Thoracic aorta (tissue), 2 donors: ENCODE measurements at regions not wholly inside any gene's neighbourhood (a gene's known extent, or its start where the extent isn't known, plus 50 kb on each side); places are given as distances from the start of the nearest gene placed in this dataset.

Experiments used
- ATAC-seq: fragments of 150-250 bp; one replicate; pipeline ENCODE4 v1.8.0; 2017; ENCODE audit warnings: low read depth; ENCODE audit not compliant: insufficient number of reproducible peaks, low FRiP score
- DNase-seq: peaks from one replicate; pipeline ENCODE4 v3.0.0-alpha.2; 2020; ENCODE audit warnings: low spot score
- H3K27ac ChIP-seq, 2 donors: fragments of 200-600 bp; sonication (generic); 1 replicate in 1 of 2; 2 replicates in 1 of 2; pipeline ENCODE4 v1.5.1; 2016; ENCODE audit warnings: mild to moderate bottlenecking in 2 of 2, moderate library complexity in 2 of 2
- H3K27me3 ChIP-seq: fragments of 200-600 bp; sonication (generic); replicated peaks from 2 replicates; pipeline ENCODE4 v1.6.0; 2016; ENCODE audit warnings: mild to moderate bottlenecking; ENCODE audit not compliant: insufficient read depth
- H3K36me3 ChIP-seq: fragments of 200-600 bp; sonication (generic); one replicate; pipeline ENCODE4 v1.5.1; 2016
- H3K4me1 ChIP-seq, 2 donors: fragments of 200-600 bp; sonication (generic); 1 replicate in 1 of 2; 2 replicates in 1 of 2; pipeline versions ENCODE4 v1.5.1 to v1.6.0; 2016; ENCODE audit warnings: low read depth in 2 of 2, mild to moderate bottlenecking in 1 of 2; ENCODE audit not compliant: control insufficient read depth in 1 of 2
- H3K4me3 ChIP-seq: fragments of 200-600 bp; sonication (generic); 2 replicates; pipeline ENCODE4 v1.5.1; 2016; ENCODE audit warnings: mild to moderate bottlenecking
- H3K9me3 ChIP-seq: fragments of 200-600 bp; sonication (generic); 2 replicates; pipeline ENCODE4 v1.5.1; 2016
- TF ChIP-seq, protein P1 (sequence below): fragments of 200-600 bp; sonication (generic); IDR thresholded peaks from one replicate; pipeline ENCODE4 v1.5.1; 2019; ENCODE audit warnings: antibody characterized with exemption

GRCh38 chr18:10284540-10285282 lies 169.7 kb upstream of the APCDD1 start:
- Histone ChIP-seq H3K27ac (no peak overlapping the region), H3K27me3 (no peaks in the 10 kb centered on the region), H3K36me3 (no peaks in the 10 kb centered on the region), H3K4me1 (no peaks in the 10 kb centered on the region), H3K4me3 (no peak overlapping the region), H3K9me3 (no peaks in the 10 kb centered on the region)
- TF ChIP-seq, protein P1, sequence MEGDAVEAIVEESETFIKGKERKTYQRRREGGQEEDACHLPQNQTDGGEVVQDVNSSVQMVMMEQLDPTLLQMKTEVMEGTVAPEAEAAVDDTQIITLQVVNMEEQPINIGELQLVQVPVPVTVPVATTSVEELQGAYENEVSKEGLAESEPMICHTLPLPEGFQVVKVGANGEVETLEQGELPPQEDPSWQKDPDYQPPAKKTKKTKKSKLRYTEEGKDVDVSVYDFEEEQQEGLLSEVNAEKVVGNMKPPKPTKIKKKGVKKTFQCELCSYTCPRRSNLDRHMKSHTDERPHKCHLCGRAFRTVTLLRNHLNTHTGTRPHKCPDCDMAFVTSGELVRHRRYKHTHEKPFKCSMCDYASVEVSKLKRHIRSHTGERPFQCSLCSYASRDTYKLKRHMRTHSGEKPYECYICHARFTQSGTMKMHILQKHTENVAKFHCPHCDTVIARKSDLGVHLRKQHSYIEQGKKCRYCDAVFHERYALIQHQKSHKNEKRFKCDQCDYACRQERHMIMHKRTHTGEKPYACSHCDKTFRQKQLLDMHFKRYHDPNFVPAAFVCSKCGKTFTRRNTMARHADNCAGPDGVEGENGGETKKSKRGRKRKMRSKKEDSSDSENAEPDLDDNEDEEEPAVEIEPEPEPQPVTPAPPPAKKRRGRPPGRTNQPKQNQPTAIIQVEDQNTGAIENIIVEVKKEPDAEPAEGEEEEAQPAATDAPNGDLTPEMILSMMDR = no peak
- ATAC-seq (no peak), DNase-seq (no peak)

GRCh38 chr18:10285283-10285640 lies 169.2 kb upstream of the APCDD1 start:
- no peaks in the 10 kb centered on the region for H3K9me3 ChIP-seq
- H3K27me3 ChIP-seq = no peaks in the 10 kb centered on the region
- no peak overlapping the region for H3K27ac ChIP-seq
- H3K36me3 ChIP-seq = no peaks in the 10 kb centered on the region
- no peak for DNase-seq
- ATAC-seq = no peak
- TF ChIP-seq, protein P1 = no peak
- H3K4me1 ChIP-seq = no peaks in the 10 kb centered on the region
- no peak overlapping the region for H3K4me3 ChIP-seq

GRCh38 chr18:10286580-10287150 lies 167.8 kb upstream of the APCDD1 start:
- no peak overlapping the region for H3K4me3 ChIP-seq
- DNase-seq (no peak), ATAC-seq (no peak)
- H3K9me3 ChIP-seq = no peaks in the 10 kb centered on the region
- TF ChIP-seq, protein P1 = no peak
- H3K27me3 ChIP-seq = no peaks in the 10 kb centered on the region
- no peaks in the 10 kb centered on the region for H3K4me1 ChIP-seq
- no peaks in the 10 kb centered on the region for H3K36me3 ChIP-seq
- H3K27ac ChIP-seq = no peak overlapping the region

GRCh38 chr18:10289251-10289650 lies 165.2 kb upstream of the APCDD1 start:
- no peak overlapping the region for H3K27ac ChIP-seq
- H3K4me3 ChIP-seq = no peak overlapping the region
- H3K27me3 ChIP-seq = no peaks in the 10 kb centered on the region
- no peaks in the 10 kb centered on the region for H3K36me3 ChIP-seq
- ATAC-seq = no peak
- no peaks in the 10 kb centered on the region for H3K4me1 ChIP-seq
- TF ChIP-seq, protein P1 = no peak
- DNase-seq = no peak
- no peaks in the 10 kb centered on the region for H3K9me3 ChIP-seq

DNA sequence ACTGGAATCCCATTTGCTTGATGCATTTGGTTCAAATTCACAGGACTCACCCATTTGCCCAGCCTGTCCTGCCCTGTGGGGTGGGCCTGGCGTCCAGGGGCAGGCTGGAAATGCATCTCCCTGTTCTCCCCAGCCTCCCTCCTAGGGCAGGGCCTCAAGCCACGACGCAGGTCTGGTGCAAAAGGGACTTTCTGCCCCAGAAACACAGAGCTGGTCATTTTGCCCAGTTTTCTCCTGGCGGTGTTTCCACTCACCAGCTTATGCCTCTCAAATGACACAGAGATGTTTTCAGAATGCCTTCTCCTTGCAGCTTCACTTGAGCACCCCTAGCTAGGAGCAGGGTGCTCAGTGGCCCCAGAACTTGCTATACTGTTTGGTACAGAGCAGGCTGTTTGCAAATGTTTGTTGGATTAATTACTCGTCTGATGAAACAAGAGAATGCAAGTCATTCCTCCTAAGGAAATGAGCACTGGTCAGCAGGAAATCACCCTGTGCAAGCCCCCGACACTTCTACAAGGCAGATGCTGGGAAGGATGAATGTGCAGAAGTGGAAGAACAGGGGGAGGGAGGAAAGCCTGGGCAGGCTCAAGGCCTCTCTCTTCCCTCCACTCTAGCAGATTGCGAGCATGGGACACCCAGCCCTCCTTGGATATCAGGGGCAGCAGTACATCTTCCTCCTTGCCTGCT lies 164.3 kb upstream of the APCDD1 start:
- Histone ChIP-seq H3K36me3 (no peaks in the 10 kb centered on the region), H3K4me1 (no peaks in the 10 kb centered on the region), H3K27ac (no peak overlapping the region), H3K4me3 (no peak overlapping the region), H3K27me3 (no peaks in the 10 kb centered on the region), H3K9me3 (no peaks in the 10 kb centered on the region)
- DNase-seq (no peak), ATAC-seq (no peak)
- TF ChIP-seq, protein P1 = no peak
